ENCODE measurements at regions not wholly inside any gene's neighbourhood (a gene's known extent, or its start where the extent isn't known, plus 50 kb on each side); places are given as distances from the start of the nearest gene placed in this dataset.
A peak's percentile ranks its signal among the peaks of the same experiment; 100 is the strongest.

DNA sequence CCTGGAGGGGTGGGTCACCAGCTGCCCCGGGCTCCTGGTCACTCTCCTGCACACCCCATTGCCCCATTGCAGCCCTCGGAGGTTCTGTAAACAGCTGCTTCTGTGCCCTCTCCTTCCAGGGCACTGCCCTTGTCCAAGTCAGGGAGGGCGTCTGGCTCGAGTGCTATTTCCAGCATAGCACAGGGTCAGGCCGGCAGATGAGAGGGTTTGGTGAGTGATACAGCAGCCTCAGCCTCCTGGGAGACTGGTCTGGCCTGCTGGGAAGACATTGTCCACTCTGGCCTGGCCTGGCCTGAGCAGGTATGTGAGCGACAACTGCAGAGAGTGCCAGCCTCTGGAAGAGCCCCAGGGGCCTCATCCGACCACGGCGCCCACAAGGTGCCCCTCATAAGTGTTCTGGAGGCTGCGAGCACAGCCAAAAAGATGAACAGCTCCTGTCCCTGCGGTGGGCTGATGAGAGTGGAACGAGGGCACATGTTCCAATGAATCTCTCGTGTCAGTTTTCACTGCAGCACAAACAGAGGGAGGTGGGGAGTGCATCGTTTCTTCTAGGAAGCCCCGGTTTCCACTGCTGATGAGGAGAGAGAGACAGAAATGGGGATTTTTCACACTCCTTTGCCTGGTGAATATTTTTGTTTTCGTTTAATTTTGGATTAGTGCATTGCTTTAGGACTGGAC lies 105.8 kb upstream of the SDK2 start:
- no peak for FAIRE-seq
- DNase-seq (ENCODE audit: insufficient read length, low spot score): no peak
- TF ChIP-seq, protein P1, sequence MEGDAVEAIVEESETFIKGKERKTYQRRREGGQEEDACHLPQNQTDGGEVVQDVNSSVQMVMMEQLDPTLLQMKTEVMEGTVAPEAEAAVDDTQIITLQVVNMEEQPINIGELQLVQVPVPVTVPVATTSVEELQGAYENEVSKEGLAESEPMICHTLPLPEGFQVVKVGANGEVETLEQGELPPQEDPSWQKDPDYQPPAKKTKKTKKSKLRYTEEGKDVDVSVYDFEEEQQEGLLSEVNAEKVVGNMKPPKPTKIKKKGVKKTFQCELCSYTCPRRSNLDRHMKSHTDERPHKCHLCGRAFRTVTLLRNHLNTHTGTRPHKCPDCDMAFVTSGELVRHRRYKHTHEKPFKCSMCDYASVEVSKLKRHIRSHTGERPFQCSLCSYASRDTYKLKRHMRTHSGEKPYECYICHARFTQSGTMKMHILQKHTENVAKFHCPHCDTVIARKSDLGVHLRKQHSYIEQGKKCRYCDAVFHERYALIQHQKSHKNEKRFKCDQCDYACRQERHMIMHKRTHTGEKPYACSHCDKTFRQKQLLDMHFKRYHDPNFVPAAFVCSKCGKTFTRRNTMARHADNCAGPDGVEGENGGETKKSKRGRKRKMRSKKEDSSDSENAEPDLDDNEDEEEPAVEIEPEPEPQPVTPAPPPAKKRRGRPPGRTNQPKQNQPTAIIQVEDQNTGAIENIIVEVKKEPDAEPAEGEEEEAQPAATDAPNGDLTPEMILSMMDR (IDR thresholded peaks at IDR 0.05; ENCODE audit: insufficient read depth, missing control alignments): no peak

DNA sequence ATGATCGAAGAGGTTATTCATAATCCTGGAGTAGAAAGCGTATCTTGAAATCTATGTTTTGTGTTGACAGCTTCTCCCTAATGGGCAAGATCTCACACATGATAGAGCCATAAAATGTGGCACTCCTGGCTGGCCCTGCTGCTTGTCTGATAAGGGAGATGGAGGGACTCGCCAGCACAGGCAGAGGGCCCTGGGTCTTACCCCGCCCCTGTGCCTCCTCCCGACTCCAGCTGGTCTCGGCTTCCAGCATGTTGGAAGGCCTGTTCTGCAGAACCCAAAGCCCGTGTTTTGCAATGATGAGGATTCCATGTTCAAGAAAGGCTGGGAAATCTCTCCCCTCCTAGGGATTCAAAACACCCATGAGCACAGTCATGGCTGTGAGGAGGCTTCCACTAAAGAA lies 106.7 kb upstream of the SDK2 start:
- FAIRE-seq (no peak), DNase-seq (ENCODE audit: insufficient read length, low spot score) (no peak)
- TF ChIP-seq, protein P1 (IDR thresholded peaks at IDR 0.05; ENCODE audit: insufficient read depth, missing control alignments): no peak

DNA sequence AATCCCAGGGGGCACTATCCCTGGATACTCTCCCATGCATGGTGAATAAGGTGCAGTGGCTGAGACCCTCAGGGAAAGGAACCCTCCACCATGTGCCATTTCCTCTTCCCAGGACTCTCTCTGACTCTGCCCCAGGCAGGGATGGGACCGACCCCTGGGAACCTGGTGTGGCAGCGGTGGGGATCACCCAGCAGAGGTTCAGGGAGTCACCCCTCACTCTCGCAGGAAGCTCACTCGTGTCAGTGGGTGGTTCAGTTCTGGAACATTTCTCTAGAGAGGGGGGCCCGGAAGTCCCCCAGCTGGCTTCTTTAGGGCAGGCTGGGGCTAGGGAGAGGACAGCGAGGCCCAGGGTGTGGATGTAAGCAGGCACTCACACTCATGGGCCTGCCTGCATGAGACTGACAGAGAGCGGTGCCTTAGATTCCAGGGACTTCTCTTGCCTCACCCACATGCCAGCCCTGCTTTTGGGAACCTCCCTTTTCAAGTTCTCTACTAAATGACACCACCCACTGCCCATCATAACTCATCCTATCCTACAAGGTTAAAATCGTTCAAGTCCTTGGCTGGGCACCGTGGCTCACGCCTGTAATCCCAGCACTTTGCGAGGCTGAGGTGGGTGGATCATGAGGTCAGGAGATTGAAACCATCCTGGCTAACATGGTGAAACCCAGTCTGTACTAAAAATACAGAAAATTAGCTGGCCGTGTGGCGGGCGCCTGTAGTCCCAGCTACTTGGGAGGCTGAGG lies 109.7 kb upstream of the SDK2 start:
- FAIRE-seq (no peak), DNase-seq (ENCODE audit: insufficient read length, low spot score) (no peak)
- TF ChIP-seq, protein P1 (IDR thresholded peaks at IDR 0.05; ENCODE audit: insufficient read depth, missing control alignments): no peak

DNA sequence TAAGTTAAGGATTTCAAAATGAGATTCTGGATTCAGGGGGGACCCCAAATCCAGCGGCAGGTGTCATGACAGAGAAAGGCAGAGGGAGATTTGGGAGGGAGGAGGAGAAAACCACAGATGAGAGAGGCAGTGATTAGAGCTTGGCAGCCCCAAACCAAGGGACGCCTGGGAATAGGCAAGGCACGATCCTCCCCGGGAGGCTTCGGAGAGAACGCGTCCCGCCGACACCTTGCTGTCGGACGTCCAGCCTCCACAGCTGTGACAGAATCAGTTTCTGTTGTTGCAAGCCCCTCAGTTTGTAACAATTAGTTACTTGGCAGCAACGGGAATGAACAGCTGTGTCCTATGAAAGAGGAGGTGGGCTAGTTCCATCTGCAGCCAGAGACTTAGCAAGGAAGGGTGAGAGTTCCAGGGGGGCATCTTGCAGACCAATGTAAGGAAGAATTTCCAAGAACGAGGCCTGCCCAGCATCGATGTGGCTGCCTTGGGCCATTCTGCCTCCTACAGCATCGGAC lies 110.7 kb upstream of the SDK2 start:
- DNase-seq (ENCODE audit: insufficient read length, low spot score) (no peak), FAIRE-seq (no peak)
- TF ChIP-seq, protein P1 (IDR thresholded peaks at IDR 0.05; ENCODE audit: insufficient read depth, missing control alignments): no peak

DNA sequence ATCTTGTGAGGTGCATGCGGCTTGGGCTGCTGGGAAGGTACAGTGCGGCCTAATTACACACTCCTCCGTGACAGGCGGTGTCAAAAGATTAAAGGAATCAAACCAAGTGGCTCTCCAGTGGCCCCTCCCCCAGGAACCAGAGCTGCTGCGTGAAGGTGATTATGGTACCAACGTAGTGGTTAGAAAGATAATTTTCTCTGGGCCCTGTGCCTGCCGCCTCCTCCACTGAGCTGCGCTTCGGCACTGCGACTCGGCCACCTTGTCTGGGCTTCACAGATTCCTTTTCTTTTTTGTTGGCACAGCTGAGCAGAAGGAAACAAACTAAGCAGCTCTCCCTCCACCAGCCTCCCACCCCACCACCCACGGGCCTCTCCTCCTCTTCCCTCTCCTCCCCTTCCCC lies 113.2 kb upstream of the SDK2 start:
- FAIRE-seq (no peak), DNase-seq (ENCODE audit: insufficient read length, low spot score) (peak; percentile 66)
- TF ChIP-seq, protein P1 (IDR thresholded peaks at IDR 0.05; ENCODE audit: insufficient read depth, missing control alignments): no peak

DNA sequence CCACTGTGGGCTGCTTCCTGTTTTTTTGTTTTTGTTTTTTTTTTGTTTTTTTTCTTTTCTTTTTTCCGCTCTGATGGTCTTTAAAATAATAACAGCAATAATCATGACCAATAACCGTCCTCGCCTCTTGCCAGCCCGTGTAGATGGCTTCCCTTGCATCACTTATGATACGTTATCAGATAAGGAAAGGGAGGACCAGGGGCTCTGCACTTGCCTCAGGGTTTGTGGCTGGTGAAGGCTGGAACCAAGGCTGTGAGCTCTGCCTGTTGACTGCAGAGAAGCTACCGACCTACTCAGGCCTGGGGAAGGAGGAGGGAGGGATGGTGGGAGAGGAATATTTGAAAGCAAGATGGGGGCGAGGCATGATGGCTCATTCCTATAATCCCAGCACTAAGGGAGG lies 114.0 kb upstream of the SDK2 start:
- no peak for FAIRE-seq
- DNase-seq (ENCODE audit: insufficient read length, low spot score): no peak
- TF ChIP-seq, protein P1 (IDR thresholded peaks at IDR 0.05; ENCODE audit: insufficient read depth, missing control alignments): no peak

DNA sequence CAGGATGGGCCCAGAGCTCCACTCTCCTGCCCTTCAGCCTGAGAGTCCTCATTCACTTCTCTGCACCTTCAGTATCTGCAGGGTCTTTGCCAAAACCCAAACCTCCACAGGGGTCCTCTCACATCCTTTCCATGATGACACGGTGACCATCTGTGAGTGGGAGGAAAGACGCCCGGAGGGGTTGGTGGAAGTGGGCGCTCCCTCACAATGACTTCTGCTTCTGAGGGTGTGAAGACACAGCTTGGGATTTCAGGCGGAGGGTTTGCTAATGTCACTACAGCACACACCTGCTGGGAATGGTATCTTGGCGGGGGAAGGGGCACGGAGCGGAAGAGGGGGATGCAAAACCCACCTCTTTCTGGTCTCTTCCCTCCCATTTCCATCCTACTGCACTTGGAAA lies 115.1 kb upstream of the SDK2 start:
- TF ChIP-seq, protein P1 (IDR thresholded peaks at IDR 0.05; ENCODE audit: insufficient read depth, missing control alignments): no peak
- no peak for FAIRE-seq
- DNase-seq (ENCODE audit: insufficient read length, low spot score): no peak
